ENCODE measurements at regions not wholly inside any gene's neighbourhood (a gene's known extent, or its start where the extent isn't known, plus 50 kb on each side); places are given as distances from the start of the nearest gene placed in this dataset.

GRCh38 chr20:16678779-16679178 is 51.0 kb upstream of the SNRPB2 start:
- no peak for DNase-seq (ENCODE audit: low spot score)

GRCh38 chr20:16676891-16677290 is 52.9 kb upstream of the SNRPB2 start:
- no peak for DNase-seq (ENCODE audit: low spot score)

GRCh38 chr20:16675001-16675564 is 54.7 kb upstream of the SNRPB2 start:
- DNase-seq (ENCODE audit: low spot score): no peak

GRCh38 chr20:16674243-16674642 is 55.6 kb upstream of the SNRPB2 start:
- no peak for DNase-seq (ENCODE audit: low spot score)

GRCh38 chr20:16672299-16672698 is 57.5 kb upstream of the SNRPB2 start:
- DNase-seq (ENCODE audit: low spot score): no peak

- DNase-seq (ENCODE audit: low spot score): no peak
These were observed 58.1 kb upstream of the SNRPB2 start for GRCh38 chr20:16671753-16672152.

GRCh38 chr20:16666272-16666671 is 63.6 kb upstream of the SNRPB2 start:
- DNase-seq (ENCODE audit: low spot score): no peak

GRCh38 chr20:16664020-16664419 is 65.8 kb upstream of the SNRPB2 start:
- DNase-seq (ENCODE audit: low spot score): no peak

GRCh38 chr20:16662467-16662866 is 67.4 kb upstream of the SNRPB2 start:
- DNase-seq (ENCODE audit: low spot score): no peak

GRCh38 chr20:16661756-16662155 is 68.1 kb upstream of the SNRPB2 start:
- DNase-seq (ENCODE audit: low spot score): no peak

GRCh38 chr20:16654858-16655535 is 74.8 kb upstream of the SNRPB2 start:
- no peak for DNase-seq (ENCODE audit: low spot score)

- no peak for DNase-seq (ENCODE audit: low spot score)
These were observed 76.6 kb upstream of the SNRPB2 start for GRCh38 chr20:16653266-16653665.

- DNase-seq (ENCODE audit: low spot score): no peak
These were observed 74.8 kb upstream of the KIF16B start for GRCh38 chr20:16647875-16648597.

GRCh38 chr20:16641511-16642023 is 68.3 kb upstream of the KIF16B start:
- no peak for DNase-seq (ENCODE audit: low spot score)

GRCh38 chr20:16639027-16639941 is 66.0 kb upstream of the KIF16B start:
- no peak for DNase-seq (ENCODE audit: low spot score)

- DNase-seq (ENCODE audit: low spot score): no peak
These were observed 64.5 kb upstream of the KIF16B start for GRCh38 chr20:16637797-16638196.

GRCh38 chr20:16626849-16627248 is 53.6 kb upstream of the KIF16B start:
- DNase-seq (ENCODE audit: low spot score): no peak

- DNase-seq (ENCODE audit: low spot score): peak; percentile 39
These were observed 50.9 kb upstream of the KIF16B start for GRCh38 chr20:16624106-16624505.
